ENCODE measurements at regions not wholly inside any gene's neighbourhood (a gene's known extent, or its start where the extent isn't known, plus 50 kb on each side); places are given as distances from the start of the nearest gene placed in this dataset.

- TF ChIP-seq CTCF (conservative IDR thresholded peaks at IDR 0.05; ENCODE audit: low read depth in 2 of 2): no peak
- no peak for TF ChIP-seq EZH2phosphoT487 (IDR thresholded peaks at IDR 0.05; ENCODE audit: unreplicated experiment)
- no peak for TF ChIP-seq REST (IDR thresholded peaks at IDR 0.05; ENCODE audit: unreplicated experiment)
- TF ChIP-seq EZH2 (IDR thresholded peaks at IDR 0.05; ENCODE audit: low read depth, unreplicated experiment): no peak
- no peak for TF ChIP-seq CREB1 (CRISPR knock-in tag; IDR thresholded peaks at IDR 0.05; ENCODE audit: low read depth)
- no peak for TF ChIP-seq POLR2AphosphoS5 (IDR thresholded peaks at IDR 0.05; ENCODE audit: low read depth)
- no peak for TF ChIP-seq ZNF331 (CRISPR knock-in tag; IDR thresholded peaks at IDR 0.05; ENCODE audit: low read depth)
- no peak for TF ChIP-seq ETS1 (IDR thresholded peaks at IDR 0.05)
- no peak for TF ChIP-seq JUNB (IDR thresholded peaks at IDR 0.05; ENCODE audit: unreplicated experiment)
Observed at GRCh38 chr9:747567-747966, 93.9 kb upstream of the DMRT1 start.

All from GM23338 (cell line).